Stimulated activated naive CD8-positive, alpha-beta T cell treated with anti-CD3 and anti-CD28 coated beads, Interleukin-15, amount 100 ng/mL, for 72 hours (primary cell): ENCODE measurements at regions not wholly inside any gene's neighbourhood (a gene's known extent, or its start where the extent isn't known, plus 50 kb on each side); places are given as distances from the start of the nearest gene placed in this dataset.
"Not testable (repeated sequence)": the region's sequence is repeated elsewhere in the genome, so short reads cannot be mapped to it uniquely, and the experiment has no call there.

Experiments used
- ATAC-seq: fragments of 150-1000 bp; cut with Tn5 transposase; 2 replicates; pipeline ENCODE4 v1.10.0; 2021; ENCODE audit warnings: mild to moderate bottlenecking, moderate library complexity
- DNase-seq, 2 donors: peaks; one replicate each; pipeline ENCODE4 v3.0.0; 2021 to 2022
- H3K27ac Mint-ChIP-seq, 2 donors: one replicate each; pipeline ENCODE4 v1.8.0; 2022; ENCODE audit warnings: mild to moderate bottlenecking in 2 of 2, mixed read lengths in 2 of 2, moderate library complexity in 2 of 2
- H3K27me3 Mint-ChIP-seq: one replicate; pipeline ENCODE4 v1.8.0; 2022; ENCODE audit warnings: mixed read lengths
- H3K4me1 Mint-ChIP-seq: one replicate; pipeline ENCODE4 v1.8.0; 2022; ENCODE audit warnings: mild to moderate bottlenecking, mixed read lengths
- H3K4me3 Mint-ChIP-seq, 2 donors: one replicate each; pipeline ENCODE4 v1.8.0; 2022; ENCODE audit warnings: mild to moderate bottlenecking in 2 of 2, mixed read lengths in 2 of 2, moderate library complexity in 1 of 2
- H3K9me3 Mint-ChIP-seq, 2 donors: one replicate each; pipeline ENCODE4 v1.8.0; 2022; ENCODE audit warnings: mixed read lengths in 2 of 2

- ATAC-seq: no peak
- DNase-seq: no peak
- H3K27ac Mint-ChIP-seq: no peak overlapping the region
- peaks cover 26% of the 10 kb centered on the region for H3K27me3 Mint-ChIP-seq
- H3K4me1 Mint-ChIP-seq: no peaks in the 10 kb centered on the region
- peaks cover 17 to 20% of the 10 kb centered on the region in 2 donors for H3K9me3 Mint-ChIP-seq
- no peak overlapping the region for H3K4me3 Mint-ChIP-seq
Measured at GRCh38 chr15:38117781-38118180, 134.9 kb upstream of the SPRED1 start.

- Mint-ChIP-seq H3K27ac (peak overlapping the region in 1 of 2 donors; percentile 34), H3K27me3 (peaks cover 26% of the 10 kb centered on the region), H3K9me3 (peaks cover 20 to 27% of the 10 kb centered on the region in 2 donors)
- not testable (repeated sequence) for DNase-seq, H3K4me1 Mint-ChIP-seq, ATAC-seq, H3K4me3 Mint-ChIP-seq
Measured at GRCh38 chr15:38119865-38120264, 132.8 kb upstream of the SPRED1 start.

- Mint-ChIP-seq H3K27ac (no peak overlapping the region), H3K4me1 (peaks cover 18% of the 10 kb centered on the region)
- no peak for ATAC-seq
Measured at GRCh38 chr15:38127306-38127771, 125.3 kb upstream of the SPRED1 start.

GRCh38 chr15:38128341-38128781 lies 124.3 kb upstream of the SPRED1 start:
- no peak for DNase-seq
- Mint-ChIP-seq H3K4me1 (peaks cover 18% of the 10 kb centered on the region), H3K27ac (no peak overlapping the region), H3K4me3 (no peak overlapping the region), H3K9me3 (peaks cover 0 to 12% of the 10 kb centered on the region in 2 donors), H3K27me3 (peaks cover 32% of the 10 kb centered on the region)
- no peak for ATAC-seq

More at GRCh38 chr15:38127306-38127771, 125.3 kb upstream of the SPRED1 start:
- H3K27me3 Mint-ChIP-seq: peaks cover 35% of the 10 kb centered on the region
- H3K9me3 Mint-ChIP-seq: peaks cover 3 to 20% of the 10 kb centered on the region in 2 donors
- no peak overlapping the region for H3K4me3 Mint-ChIP-seq
- no peak for DNase-seq

GRCh38 chr15:38128921-38129320 lies 123.7 kb upstream of the SPRED1 start:
- DNase-seq (no peak), ATAC-seq (no peak)
- Mint-ChIP-seq H3K4me3 (no peak overlapping the region), H3K27me3 (peaks cover 32% of the 10 kb centered on the region), H3K27ac (no peak overlapping the region), H3K4me1 (peaks cover 18% of the 10 kb centered on the region), H3K9me3 (peaks cover 0 to 9% of the 10 kb centered on the region in 2 donors)

GRCh38 chr15:38129531-38130204 lies 123.0 kb upstream of the SPRED1 start:
- Mint-ChIP-seq H3K4me1 (peaks cover 18% of the 10 kb centered on the region), H3K9me3 (peaks cover 0 to 6% of the 10 kb centered on the region in 2 donors), H3K27me3 (peaks cover 32% of the 10 kb centered on the region), H3K27ac (no peak overlapping the region), H3K4me3 (no peak overlapping the region)
- DNase-seq (peak in 1 of 2 donors; percentile 21), ATAC-seq (peak; percentile 70)

GRCh38 chr15:38130205-38130567 lies 122.5 kb upstream of the SPRED1 start:
- no peak overlapping the region for H3K4me3 Mint-ChIP-seq

GRCh38 chr15:38130740-38131498 lies 121.7 kb upstream of the SPRED1 start:
- Mint-ChIP-seq H3K27ac (no peak overlapping the region), H3K4me3 (no peak overlapping the region), H3K4me1 (peaks cover 18% of the 10 kb centered on the region), H3K9me3 (peaks cover 0 to 6% of the 10 kb centered on the region in 2 donors), H3K27me3 (peaks cover 32% of the 10 kb centered on the region)
- ATAC-seq (no peak), DNase-seq (no peak)

More at GRCh38 chr15:38130205-38130567, 122.5 kb upstream of the SPRED1 start:
- DNase-seq (no peak), ATAC-seq (no peak)
- Mint-ChIP-seq H3K4me1 (peaks cover 18% of the 10 kb centered on the region), H3K9me3 (peaks cover 0 to 6% of the 10 kb centered on the region in 2 donors), H3K27me3 (peaks cover 32% of the 10 kb centered on the region), H3K27ac (no peak overlapping the region)

- Mint-ChIP-seq H3K27me3 (peaks cover 31% of the 10 kb centered on the region), H3K4me1 (peaks cover 17% of the 10 kb centered on the region), H3K27ac (no peak overlapping the region), H3K9me3 (peaks cover 0 to 4% of the 10 kb centered on the region in 2 donors), H3K4me3 (no peak overlapping the region)
- no peak for DNase-seq
- no peak for ATAC-seq
Measured at GRCh38 chr15:38134252-38134651, 118.4 kb upstream of the SPRED1 start.

GRCh38 chr15:38142195-38142594 lies 110.4 kb upstream of the SPRED1 start:
- not testable (repeated sequence) for DNase-seq, ATAC-seq, H3K4me1 Mint-ChIP-seq, H3K27ac Mint-ChIP-seq, H3K4me3 Mint-ChIP-seq, H3K27me3 Mint-ChIP-seq
- H3K9me3 Mint-ChIP-seq: peaks cover 5 to 14% of the 10 kb centered on the region in 2 donors

- DNase-seq: no peak
- Mint-ChIP-seq H3K9me3 (peaks cover 6 to 12% of the 10 kb centered on the region in 2 donors), H3K4me3 (no peak overlapping the region), H3K27me3 (no peaks in the 10 kb centered on the region), H3K27ac (no peak overlapping the region), H3K4me1 (no peaks in the 10 kb centered on the region)
- no peak for ATAC-seq
Measured at GRCh38 chr15:38144921-38145320, 107.7 kb upstream of the SPRED1 start.

- DNase-seq: no peak
- Mint-ChIP-seq H3K9me3 (peaks cover 13 to 19% of the 10 kb centered on the region in 2 donors), H3K4me3 (no peak overlapping the region), H3K27ac (no peak overlapping the region), H3K27me3 (no peaks in the 10 kb centered on the region), H3K4me1 (no peaks in the 10 kb centered on the region)
- ATAC-seq: no peak
Measured at GRCh38 chr15:38145651-38146111, 107.0 kb upstream of the SPRED1 start.

GRCh38 chr15:38147246-38147645 lies 105.4 kb upstream of the SPRED1 start:
- ATAC-seq (no peak), DNase-seq (no peak)
- no peaks in the 10 kb centered on the region for H3K27me3 Mint-ChIP-seq
- no peak overlapping the region for H3K27ac Mint-ChIP-seq
- H3K9me3 Mint-ChIP-seq: peaks cover 15 to 20% of the 10 kb centered on the region in 2 donors
- no peaks in the 10 kb centered on the region for H3K4me1 Mint-ChIP-seq
- H3K4me3 Mint-ChIP-seq: no peak overlapping the region

- peaks cover 14 to 15% of the 10 kb centered on the region in 2 donors for H3K9me3 Mint-ChIP-seq
- ATAC-seq (no peak), DNase-seq (no peak)
- no peaks in the 10 kb centered on the region for H3K27me3 Mint-ChIP-seq
- no peaks in the 10 kb centered on the region for H3K4me1 Mint-ChIP-seq
- H3K4me3 Mint-ChIP-seq: no peak overlapping the region
- no peak overlapping the region for H3K27ac Mint-ChIP-seq
Measured at GRCh38 chr15:38148471-38148870, 104.2 kb upstream of the SPRED1 start.

- no peak overlapping the region for H3K4me3 Mint-ChIP-seq
Measured at GRCh38 chr15:38149315-38149714, 103.3 kb upstream of the SPRED1 start.

GRCh38 chr15:38150148-38150547 lies 102.5 kb upstream of the SPRED1 start:
- no peak for ATAC-seq
- H3K4me1 Mint-ChIP-seq: no peaks in the 10 kb centered on the region
- peaks cover 14 to 15% of the 10 kb centered on the region in 2 donors for H3K9me3 Mint-ChIP-seq
- no peaks in the 10 kb centered on the region for H3K27me3 Mint-ChIP-seq
- no peak overlapping the region for H3K4me3 Mint-ChIP-seq
- DNase-seq: no peak
- no peak overlapping the region for H3K27ac Mint-ChIP-seq

More at GRCh38 chr15:38149315-38149714, 103.3 kb upstream of the SPRED1 start:
- H3K27ac Mint-ChIP-seq: no peak overlapping the region
- no peaks in the 10 kb centered on the region for H3K27me3 Mint-ChIP-seq
- H3K9me3 Mint-ChIP-seq: peaks cover 14 to 15% of the 10 kb centered on the region in 2 donors
- no peak for DNase-seq
- ATAC-seq: no peak
- no peaks in the 10 kb centered on the region for H3K4me1 Mint-ChIP-seq
